ENCODE measurements at regions not wholly inside any gene's neighbourhood (a gene's known extent, or its start where the extent isn't known, plus 50 kb on each side); places are given as distances from the start of the nearest gene placed in this dataset.
"Not testable (repeated sequence)": the region's sequence is repeated elsewhere in the genome, so short reads cannot be mapped to it uniquely, and the experiment has no call there.

DNA sequence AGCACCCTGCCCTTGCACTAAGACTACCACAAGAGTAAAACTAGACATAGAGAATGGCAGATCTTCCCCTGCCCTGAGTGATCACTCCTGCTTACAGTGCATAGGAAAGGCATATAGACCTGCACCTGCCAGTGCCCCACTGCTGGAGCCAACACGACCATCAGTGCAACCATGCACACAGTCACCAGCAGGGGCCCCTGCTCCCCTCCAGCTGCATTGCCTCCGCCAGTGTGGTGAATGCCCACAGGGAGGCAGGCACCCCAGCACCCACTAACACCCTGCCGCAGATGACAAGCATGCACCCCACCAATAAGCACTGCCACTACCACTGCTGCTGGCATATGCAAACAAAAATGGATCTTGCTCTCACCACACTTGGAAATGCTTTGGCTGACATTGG lies 478.8 kb downstream of the ADCYAP1 start:
- no peaks in the 10 kb centered on the region for H3K36me3 ChIP-seq (replicated peaks; ENCODE audit: low read depth, low read length)
- H3K4me1 ChIP-seq (ENCODE audit: low read length), result no peaks in the 10 kb centered on the region
- no peak overlapping the region for H3K4me3 ChIP-seq (ENCODE audit: low read length)
- H3K27ac ChIP-seq (ENCODE audit: low read length), result no peak overlapping the region
- H3K27me3 ChIP-seq (ENCODE audit: low read depth, low read length), result no peaks in the 10 kb centered on the region
- no peaks in the 10 kb centered on the region for H3K79me2 ChIP-seq (ENCODE audit: low read length)
- TF ChIP-seq, protein P1, sequence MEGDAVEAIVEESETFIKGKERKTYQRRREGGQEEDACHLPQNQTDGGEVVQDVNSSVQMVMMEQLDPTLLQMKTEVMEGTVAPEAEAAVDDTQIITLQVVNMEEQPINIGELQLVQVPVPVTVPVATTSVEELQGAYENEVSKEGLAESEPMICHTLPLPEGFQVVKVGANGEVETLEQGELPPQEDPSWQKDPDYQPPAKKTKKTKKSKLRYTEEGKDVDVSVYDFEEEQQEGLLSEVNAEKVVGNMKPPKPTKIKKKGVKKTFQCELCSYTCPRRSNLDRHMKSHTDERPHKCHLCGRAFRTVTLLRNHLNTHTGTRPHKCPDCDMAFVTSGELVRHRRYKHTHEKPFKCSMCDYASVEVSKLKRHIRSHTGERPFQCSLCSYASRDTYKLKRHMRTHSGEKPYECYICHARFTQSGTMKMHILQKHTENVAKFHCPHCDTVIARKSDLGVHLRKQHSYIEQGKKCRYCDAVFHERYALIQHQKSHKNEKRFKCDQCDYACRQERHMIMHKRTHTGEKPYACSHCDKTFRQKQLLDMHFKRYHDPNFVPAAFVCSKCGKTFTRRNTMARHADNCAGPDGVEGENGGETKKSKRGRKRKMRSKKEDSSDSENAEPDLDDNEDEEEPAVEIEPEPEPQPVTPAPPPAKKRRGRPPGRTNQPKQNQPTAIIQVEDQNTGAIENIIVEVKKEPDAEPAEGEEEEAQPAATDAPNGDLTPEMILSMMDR (IDR thresholded peaks at IDR 0.05; ENCODE audit: low read depth, low read length), result no peak
- no peak for TF ChIP-seq EZH2phosphoT487 (IDR thresholded peaks at IDR 0.05; ENCODE audit: low read depth)
- no peak overlapping the region for H2AFZ ChIP-seq (ENCODE audit: low read depth, low read length)
- H3K9ac ChIP-seq (ENCODE audit: low read length), result no peak overlapping the region
- no peak overlapping the region for H3K4me2 ChIP-seq (ENCODE audit: low read length)
- H3K9me3 ChIP-seq (ENCODE audit: insufficient read depth, low read length), result no peaks in the 10 kb centered on the region
- no peaks in the 10 kb centered on the region for H4K20me1 ChIP-seq (ENCODE audit: insufficient read depth, low read length)

DNA sequence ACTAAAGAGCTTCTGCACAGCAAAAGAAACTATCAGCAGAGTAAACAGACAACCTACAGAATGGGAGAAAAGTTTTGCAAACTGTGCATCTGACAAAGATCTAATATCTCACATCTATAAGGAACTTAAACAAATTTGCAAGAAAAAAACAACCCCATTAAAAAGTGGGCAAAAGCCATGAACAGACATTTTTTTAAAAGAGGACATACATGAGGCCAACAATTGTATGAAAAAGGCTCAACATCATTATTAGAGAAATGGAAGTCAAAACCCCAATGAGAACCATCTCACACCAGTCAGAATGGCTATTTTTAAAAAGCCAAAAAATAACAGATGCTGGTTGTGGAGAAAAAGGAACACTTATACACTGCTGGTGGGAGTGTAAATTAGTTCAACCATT lies 483.8 kb downstream of the ADCYAP1 start:
- not testable (repeated sequence) for H3K4me2 ChIP-seq (ENCODE audit: low read length); H3K4me1 ChIP-seq (ENCODE audit: low read length); H3K27ac ChIP-seq (ENCODE audit: low read length); H3K9me3 ChIP-seq (ENCODE audit: insufficient read depth, low read length); H3K4me3 ChIP-seq (ENCODE audit: low read length); H3K9ac ChIP-seq (ENCODE audit: low read length); H3K27me3 ChIP-seq (ENCODE audit: low read depth, low read length); H3K79me2 ChIP-seq (ENCODE audit: low read length); H3K36me3 ChIP-seq (replicated peaks; ENCODE audit: low read depth, low read length); H4K20me1 ChIP-seq (ENCODE audit: insufficient read depth, low read length); H2AFZ ChIP-seq (ENCODE audit: low read depth, low read length)

DNA sequence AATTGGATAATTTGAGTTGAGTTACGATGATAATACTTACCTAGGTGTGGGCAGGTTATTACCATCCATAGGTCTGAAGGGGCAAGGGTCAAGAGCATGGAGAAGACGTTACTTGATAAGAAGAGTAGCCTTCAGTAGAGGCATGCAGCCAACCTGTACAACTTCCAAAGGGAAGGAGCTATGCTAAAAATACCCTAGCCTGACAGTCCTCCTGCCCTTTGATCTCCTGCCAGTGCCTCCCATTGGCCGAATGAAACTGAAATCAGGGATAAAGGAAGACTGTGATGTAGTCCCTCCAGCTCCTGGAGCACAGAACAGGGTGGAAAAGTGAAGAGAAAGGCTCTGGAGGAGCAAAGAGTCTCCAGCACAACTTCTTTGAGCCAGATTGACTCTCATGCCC lies 487.4 kb downstream of the ADCYAP1 start:
- H3K4me1 ChIP-seq (ENCODE audit: low read length), result no peaks in the 10 kb centered on the region
- no peak overlapping the region for H3K27ac ChIP-seq (ENCODE audit: low read length)
- H3K27me3 ChIP-seq (ENCODE audit: low read depth, low read length), result no peaks in the 10 kb centered on the region
- H3K9ac ChIP-seq (ENCODE audit: low read length), result no peak overlapping the region
- H2AFZ ChIP-seq (ENCODE audit: low read depth, low read length), result no peak overlapping the region
- H3K4me2 ChIP-seq (ENCODE audit: low read length), result no peak overlapping the region
- H3K4me3 ChIP-seq (ENCODE audit: low read length), result no peak overlapping the region
- H3K36me3 ChIP-seq (replicated peaks; ENCODE audit: low read depth, low read length), result no peaks in the 10 kb centered on the region
- H3K9me3 ChIP-seq (ENCODE audit: insufficient read depth, low read length), result no peaks in the 10 kb centered on the region
- H3K79me2 ChIP-seq (ENCODE audit: low read length), result no peaks in the 10 kb centered on the region
- no peaks in the 10 kb centered on the region for H4K20me1 ChIP-seq (ENCODE audit: insufficient read depth, low read length)
- TF ChIP-seq, protein P1 (IDR thresholded peaks at IDR 0.05; ENCODE audit: low read depth, low read length), result no peak
- no peak for TF ChIP-seq EZH2phosphoT487 (IDR thresholded peaks at IDR 0.05; ENCODE audit: low read depth)

DNA sequence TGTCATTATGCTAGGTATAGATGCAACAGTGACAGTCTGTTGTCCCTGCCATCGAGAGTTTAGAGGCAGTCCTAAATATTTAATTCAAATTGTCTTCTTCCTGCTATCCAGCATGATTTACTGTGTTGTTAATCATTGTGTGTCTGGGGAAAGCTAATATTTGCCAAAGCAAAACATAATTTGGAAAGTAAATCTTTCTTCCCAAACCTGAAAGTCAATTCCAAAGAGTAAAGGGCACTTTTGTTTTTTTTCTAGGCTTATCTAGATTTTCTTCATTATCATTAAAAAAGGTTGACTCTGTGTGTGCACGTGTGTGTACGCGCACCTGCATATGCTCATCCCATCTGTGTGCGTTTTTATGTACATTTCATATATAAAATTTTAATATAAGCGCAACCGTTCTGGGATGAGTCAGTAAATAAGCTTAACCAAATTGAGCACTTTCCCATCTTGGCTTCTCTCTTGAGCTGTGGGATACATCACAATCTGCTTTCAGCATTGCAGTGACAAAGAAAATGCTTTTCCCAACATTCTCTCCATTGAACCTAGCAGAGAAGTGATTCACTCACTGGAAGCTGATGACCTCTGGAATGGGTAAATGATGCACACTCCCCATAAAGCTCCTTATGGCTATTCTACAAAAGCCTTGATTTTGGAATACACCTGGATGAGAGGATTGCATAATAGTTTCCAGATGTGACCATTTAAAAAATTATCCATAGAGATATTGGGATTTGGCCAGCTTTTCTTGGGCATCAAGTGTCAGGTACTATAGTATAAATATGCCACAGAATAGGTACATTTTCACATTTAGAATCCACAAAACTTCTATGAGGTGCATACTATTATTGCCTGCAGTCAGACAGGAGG lies 488.4 kb downstream of the ADCYAP1 start:
- Histone ChIP-seq H3K4me1 (ENCODE audit: low read length) (no peaks in the 10 kb centered on the region), H3K4me3 (ENCODE audit: low read length) (no peak overlapping the region), H4K20me1 (ENCODE audit: insufficient read depth, low read length) (no peaks in the 10 kb centered on the region), H3K27ac (ENCODE audit: low read length) (no peak overlapping the region), H3K4me2 (ENCODE audit: low read length) (no peak overlapping the region), H2AFZ (ENCODE audit: low read depth, low read length) (no peak overlapping the region), H3K27me3 (ENCODE audit: low read depth, low read length) (no peaks in the 10 kb centered on the region), H3K36me3 (replicated peaks; ENCODE audit: low read depth, low read length) (no peaks in the 10 kb centered on the region), H3K9me3 (ENCODE audit: insufficient read depth, low read length) (no peaks in the 10 kb centered on the region), H3K79me2 (ENCODE audit: low read length) (no peaks in the 10 kb centered on the region), H3K9ac (ENCODE audit: low read length) (no peak overlapping the region)
- no peak for TF ChIP-seq EZH2phosphoT487 (IDR thresholded peaks at IDR 0.05; ENCODE audit: low read depth)
- TF ChIP-seq, protein P1 (IDR thresholded peaks at IDR 0.05; ENCODE audit: low read depth, low read length), result no peak

All from OCI-LY3 (cell line).